Caki2 (cell line): ENCODE measurements at regions not wholly inside any gene's neighbourhood (a gene's known extent, or its start where the extent isn't known, plus 50 kb on each side); places are given as distances from the start of the nearest gene placed in this dataset.

ENCODE experiments used
- DNase-seq: peaks from one replicate; pipeline ENCODE4 v3.0.0-alpha.2; 2015; ENCODE audit warnings: low read depth
- in situ Hi-C: cut with HindIII; loops from 2 replicates; pipeline ENCODE4 v1.10.0; 2016; ENCODE audit warnings: low sequenced_read_pairs, low pct_unique_long_range_greater_than_20kb, mixed read lengths

DNA sequence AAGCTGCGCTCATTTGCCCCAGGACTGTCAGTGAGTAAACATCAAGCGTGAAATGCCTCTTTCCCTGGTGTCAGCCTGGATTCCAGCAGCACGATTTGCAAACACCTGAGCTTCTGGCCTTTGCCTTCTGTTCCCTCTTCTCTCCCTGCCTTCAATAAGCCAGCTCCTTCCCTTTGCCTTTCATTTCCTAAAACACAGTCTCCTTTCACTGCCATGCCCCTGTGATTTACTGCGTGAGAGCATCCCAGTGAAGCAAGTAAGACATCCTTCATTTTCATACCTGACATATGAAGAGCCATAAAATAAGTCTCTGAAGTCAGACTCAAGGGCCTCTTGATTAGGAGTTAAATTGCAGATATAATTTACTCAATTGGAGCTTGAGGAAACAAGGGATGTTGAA is 681.8 kb downstream of the TYW1 start:
- no peak for DNase-seq
- in situ Hi-C loops = no loop called here

- no peak for DNase-seq
- in situ Hi-C loops = no loop called here
These were observed 687.0 kb downstream of the TYW1 start for GRCh38 chr7:67683628-67684027.

- no peak for DNase-seq
- in situ Hi-C loops = no loop called here
These were observed 694.1 kb downstream of the TYW1 start for GRCh38 chr7:67690700-67691099.

GRCh38 chr7:67692425-67692824 is 695.8 kb downstream of the TYW1 start:
- peak; percentile 48 for DNase-seq
- in situ Hi-C loops = no loop called here

GRCh38 chr7:67696124-67696523 is 699.5 kb downstream of the TYW1 start:
- DNase-seq = no peak
- in situ Hi-C loops = no loop called here

DNA sequence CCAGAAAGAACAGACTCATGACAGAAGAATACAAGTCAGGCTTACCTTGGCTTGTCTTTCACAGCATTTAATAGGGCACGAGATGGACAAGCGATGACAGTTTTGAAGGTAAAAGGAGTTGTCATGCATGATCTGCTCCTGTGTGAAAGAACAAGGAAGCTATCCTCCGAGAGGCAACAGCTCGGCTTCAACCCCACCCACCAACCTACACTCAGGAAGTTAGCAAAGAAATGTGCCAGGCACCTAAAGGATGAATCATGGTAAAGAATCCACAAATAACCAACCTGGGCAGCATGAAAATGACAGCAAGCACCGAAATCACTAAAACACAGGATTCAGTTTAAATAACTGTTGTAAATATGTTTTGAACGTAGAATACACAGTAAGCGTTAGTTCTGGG is 700.2 kb downstream of the TYW1 start:
- peak; percentile 35 for DNase-seq
- in situ Hi-C loops = no loop called here

DNA sequence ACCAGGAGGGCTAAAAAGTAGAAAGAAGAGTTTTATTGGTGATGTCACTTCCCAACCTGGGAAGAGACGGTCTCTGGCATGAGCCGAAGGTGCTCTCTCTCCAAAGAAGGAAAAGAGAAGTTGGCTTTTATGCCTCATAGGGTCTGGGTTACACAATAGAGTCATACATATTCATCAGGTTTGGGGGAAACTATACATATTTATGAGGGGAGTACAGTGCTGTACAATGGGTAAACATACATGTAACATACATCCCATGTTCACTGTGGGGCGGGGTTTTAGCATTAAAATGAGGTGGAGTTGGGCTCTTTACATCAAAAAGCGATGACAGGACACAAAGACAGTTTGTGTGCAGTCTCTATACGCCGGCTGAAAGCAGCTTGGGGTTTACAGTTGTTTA is 701.7 kb downstream of the TYW1 start:
- in situ Hi-C loops = no loop called here

DNA sequence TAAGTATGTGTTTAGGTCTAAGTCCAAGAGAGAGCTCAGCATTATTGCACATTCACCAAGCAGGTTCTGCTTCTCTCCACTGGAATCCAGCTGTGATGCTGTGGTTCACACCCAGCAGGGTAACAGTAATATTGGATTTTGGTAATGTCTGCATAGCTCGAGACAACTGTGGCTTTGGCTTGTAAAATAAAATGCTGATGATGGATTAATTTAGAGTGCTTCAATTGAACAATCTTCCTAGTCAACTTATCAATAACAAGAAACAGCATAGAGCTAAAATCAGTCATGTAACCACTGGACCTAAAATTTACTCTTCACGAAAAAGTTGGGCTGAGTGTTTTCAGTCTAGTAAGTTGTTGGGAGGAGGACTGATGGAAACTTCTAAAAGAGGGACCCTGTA is 709.2 kb downstream of the TYW1 start:
- DNase-seq = no peak
- in situ Hi-C loops = no loop called here

More for the DNA sequence above, 701.7 kb downstream of the TYW1 start:
- no peak for DNase-seq

- in situ Hi-C loops = no loop called here
- no peak for DNase-seq
These were observed 715.1 kb downstream of the TYW1 start for GRCh38 chr7:67711706-67712105.

DNA sequence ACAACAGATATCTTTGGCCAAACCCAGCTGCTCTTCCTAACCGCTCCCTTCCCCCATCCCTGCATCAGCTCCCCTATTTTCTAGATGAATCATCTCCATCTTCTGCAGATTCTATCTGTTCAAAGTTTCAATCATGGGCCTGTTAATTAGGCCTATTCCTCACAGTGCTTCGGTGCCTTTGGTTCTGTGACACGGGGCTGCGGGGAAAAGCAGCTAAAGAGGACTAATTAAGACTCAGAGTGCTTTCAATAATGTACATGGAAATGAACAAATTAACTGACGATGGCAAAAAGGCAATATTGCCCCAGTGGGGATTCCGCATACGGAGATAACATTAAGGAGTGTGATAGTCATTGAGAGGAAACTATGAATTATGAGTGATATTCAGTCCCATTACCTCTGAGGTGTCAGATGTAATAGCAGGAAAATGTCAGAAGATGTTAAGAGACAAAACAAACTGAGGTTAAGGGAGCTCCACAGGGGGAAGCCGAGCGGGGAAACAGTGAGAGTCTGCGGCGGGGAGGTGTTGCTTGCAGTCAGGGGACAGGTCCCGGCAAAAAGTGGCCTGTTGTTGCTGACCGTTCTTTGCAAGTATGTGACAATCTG is 716.9 kb downstream of the TYW1 start:
- in situ Hi-C loops = no loop called here
- DNase-seq = no peak

DNA sequence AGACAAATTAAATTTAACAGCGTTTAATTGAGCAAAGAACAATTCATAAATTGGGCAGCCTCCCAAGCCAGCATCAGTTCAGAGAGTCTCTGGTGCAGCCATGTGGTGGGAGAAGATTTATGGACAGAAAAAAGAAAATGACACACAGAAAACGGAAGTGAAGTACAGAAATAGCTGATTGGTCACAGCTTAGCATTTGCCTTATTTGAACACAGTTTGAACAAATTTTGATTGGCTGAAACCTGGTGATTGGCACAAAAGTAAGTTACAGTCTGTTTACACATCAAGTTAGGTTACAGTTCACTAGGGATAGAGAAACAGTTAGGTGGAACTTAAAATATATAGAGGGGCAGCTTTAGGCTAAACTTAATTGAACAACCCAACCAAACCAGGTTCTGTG is 720.1 kb downstream of the TYW1 start:
- peak; percentile 9 for DNase-seq
- in situ Hi-C loops = no loop called here

- in situ Hi-C loops = no loop called here
- no peak for DNase-seq
These were observed 727.0 kb downstream of the TYW1 start for GRCh38 chr7:67723591-67723990.

GRCh38 chr7:67724435-67724834 is 727.8 kb downstream of the TYW1 start:
- DNase-seq = no peak
- in situ Hi-C loops = no loop called here

DNA sequence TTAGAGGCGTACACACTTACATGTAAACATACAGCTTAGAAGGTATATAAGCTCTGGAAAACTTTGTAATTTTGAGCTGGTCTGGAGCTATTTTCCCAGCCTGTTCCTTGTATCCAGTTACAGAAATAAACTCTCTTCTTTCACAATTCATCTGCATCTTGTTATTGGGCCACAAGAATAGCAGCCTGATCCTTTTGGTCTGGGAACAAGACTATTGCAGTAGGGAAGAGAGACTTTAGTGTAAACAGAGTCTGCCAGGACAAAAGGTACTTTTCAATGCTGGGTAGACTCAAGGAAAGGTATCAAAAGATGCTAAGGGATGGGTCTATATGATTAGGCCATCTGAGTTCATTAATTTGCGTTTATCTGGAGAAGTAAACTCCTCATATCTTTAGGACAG is 728.3 kb downstream of the TYW1 start:
- DNase-seq = no peak

GRCh38 chr7:67725423-67725822 is 728.8 kb downstream of the TYW1 start:
- in situ Hi-C loops = no loop called here
- no peak for DNase-seq

More for the DNA sequence above, 728.3 kb downstream of the TYW1 start:
- in situ Hi-C loops = no loop called here

GRCh38 chr7:67729771-67730170 is 733.1 kb downstream of the TYW1 start:
- in situ Hi-C loops = no loop called here
- no peak for DNase-seq

DNA sequence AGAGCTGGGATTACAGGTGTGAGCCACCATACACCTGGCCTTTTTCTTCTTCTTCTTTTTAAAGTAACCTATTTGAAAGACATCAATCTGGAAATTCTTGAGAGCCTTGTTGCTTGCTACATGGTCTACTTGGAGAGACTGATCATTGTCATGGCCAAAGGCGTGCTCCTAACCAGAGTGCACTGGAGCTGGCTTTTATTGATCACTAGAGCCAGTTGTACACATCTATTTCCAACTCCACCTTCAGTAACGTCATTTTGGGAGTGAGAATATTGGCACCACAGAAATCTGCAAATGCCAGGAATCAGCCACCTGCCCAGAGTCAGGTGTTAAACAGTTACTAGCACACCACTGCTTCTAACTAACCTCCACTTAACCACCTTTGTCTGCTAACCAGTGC is 735.1 kb downstream of the TYW1 start:
- in situ Hi-C loops = no loop called here
- no peak for DNase-seq

- DNase-seq = no peak
- in situ Hi-C loops = no loop called here
These were observed 736.3 kb downstream of the TYW1 start for GRCh38 chr7:67732898-67733297.

DNA sequence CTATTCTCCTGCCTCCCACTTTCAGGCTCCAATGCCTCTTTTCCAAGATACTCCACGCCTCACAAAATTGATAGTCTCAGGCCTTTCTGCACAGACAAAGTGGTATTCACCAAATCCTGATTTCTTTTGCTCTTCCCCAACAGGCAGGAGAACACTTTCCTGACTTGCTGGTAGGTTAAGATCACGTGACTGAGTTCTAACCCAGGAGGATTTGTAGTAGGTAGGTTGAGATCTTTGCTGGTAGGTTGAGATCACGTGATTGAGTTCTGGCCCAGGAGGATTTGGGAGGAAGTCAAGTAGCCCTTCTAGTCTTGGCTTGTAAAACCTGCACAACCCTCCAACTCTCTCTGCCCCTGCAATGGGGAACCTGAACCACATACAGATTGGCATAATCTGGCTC is 741.5 kb downstream of the TYW1 start:
- no peak for DNase-seq
- in situ Hi-C loops = no loop called here

GRCh38 chr7:67738958-67739357 is 742.3 kb downstream of the TYW1 start:
- in situ Hi-C loops = no loop called here

GRCh38 chr7:67743501-67743900 is 746.9 kb downstream of the TYW1 start:
- in situ Hi-C loops = no loop called here

More at GRCh38 chr7:67738958-67739357, 742.3 kb downstream of the TYW1 start:
- no peak for DNase-seq

More at GRCh38 chr7:67743501-67743900, 746.9 kb downstream of the TYW1 start:
- DNase-seq = no peak
